HG03354 (cell line): ENCODE measurements at regions not wholly inside any gene's neighbourhood (a gene's known extent, or its start where the extent isn't known, plus 50 kb on each side); places are given as distances from the start of the nearest gene placed in this dataset.
A peak's percentile ranks its signal among the peaks of the same experiment; 100 is the strongest.

Experiments
- ATAC-seq: cut with Tn5 transposase; IDR thresholded peaks from one replicate; pipeline ENCODE4 v1.9.1; 2021; ENCODE audit warnings: mild to moderate bottlenecking; ENCODE audit not compliant: unreplicated experiment, poor library complexity, severe bottlenecking

- peak; percentile 51 for ATAC-seq
Measured at GRCh38 chr9:134243778-134244467, 79.6 kb upstream of the RNU6ATAC start.

DNA sequence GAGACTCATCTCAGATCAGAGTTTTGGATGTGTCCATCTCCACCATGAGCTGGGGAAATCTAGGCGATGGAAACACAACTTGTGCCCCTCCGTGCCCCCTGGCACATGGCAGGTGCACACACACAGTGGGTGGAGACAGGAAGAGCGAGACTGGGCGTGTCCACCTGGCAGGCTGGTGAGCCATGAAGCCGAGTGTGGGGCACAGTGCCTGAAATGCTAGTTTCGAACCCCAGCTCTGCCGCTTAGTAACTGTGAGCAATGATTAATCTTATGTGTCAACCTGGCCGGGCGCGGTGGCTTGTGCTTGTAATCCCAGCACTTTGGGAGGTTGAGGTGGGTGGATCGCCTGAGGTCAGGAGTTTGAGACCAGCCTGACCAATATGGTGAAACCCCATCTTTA, 80.8 kb upstream of the RNU6ATAC start:
- ATAC-seq = no peak

DNA sequence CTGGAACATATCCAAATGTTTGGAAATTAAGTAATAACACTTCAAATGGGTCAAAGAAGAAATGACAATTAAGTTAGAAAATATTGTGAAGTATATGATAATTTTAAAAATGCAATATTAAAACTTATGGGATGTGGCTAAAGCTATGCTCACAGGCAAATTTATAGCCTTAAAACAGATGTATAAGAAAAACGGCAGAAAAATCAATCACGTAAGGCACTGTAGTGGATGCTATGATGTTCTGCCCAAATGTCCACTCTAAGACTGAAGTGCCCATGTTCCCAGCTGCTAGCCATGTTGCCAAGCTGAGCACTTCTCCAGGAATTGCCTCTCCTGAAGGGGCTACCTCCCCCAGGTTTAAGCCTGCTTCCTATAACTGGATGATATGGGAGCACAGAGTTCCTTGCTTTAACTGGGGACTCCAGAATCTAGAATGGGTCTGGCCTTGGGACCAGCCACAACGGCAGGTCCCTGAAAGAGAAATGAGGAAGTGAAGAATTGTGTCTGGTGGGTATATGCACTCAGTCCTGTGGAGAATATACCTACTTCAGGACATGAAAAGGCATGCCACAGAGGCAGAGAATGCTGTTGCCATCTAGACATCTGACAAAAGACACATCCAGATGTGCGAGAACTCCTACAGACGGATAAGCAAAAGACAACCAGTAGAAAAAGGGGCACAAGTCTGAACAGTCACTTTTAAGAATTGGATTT, 78.2 kb upstream of the RXRA start:
- ATAC-seq = no peak

DNA sequence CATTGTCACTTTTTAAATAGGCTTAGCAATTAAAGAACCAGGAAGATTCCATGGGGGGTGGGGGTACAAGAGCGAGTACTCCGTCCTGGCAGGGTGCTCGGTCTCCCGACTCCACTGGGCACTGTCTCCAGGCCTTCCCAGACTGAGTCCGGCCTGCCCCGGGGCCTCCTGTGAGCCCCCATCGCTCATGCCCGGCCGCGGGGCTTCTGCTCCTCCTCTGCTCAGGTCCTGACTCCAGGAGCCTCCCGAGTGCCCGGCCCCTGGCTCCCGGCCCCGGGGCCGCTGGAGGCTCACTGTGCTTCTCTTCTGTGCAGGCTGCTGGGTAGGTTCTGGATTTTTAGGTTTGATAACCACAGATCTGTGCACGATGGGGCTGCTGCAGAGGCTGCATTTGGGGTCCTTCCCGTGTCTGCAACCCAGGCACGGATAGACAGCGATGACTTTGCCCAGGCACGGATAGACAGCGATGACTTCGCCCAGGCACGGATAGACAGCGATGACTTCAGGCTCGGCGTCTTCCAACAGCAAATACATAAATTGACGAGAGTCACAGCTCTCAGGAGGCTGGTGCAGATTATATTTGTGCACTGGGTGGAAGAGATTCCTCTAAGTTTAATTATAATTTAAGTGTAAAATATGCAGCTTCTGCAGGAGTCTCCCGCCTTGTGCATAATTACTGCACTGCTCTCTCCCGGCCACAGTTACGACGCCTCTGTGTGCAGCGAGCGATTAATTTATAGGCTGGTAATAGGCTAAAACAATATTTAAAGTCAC, 74.8 kb upstream of the RXRA start:
- no peak for ATAC-seq

- ATAC-seq = no peak
Measured at GRCh38 chr9:134252084-134252830, 74.0 kb upstream of the RXRA start.

GRCh38 chr9:134253606-134254205, 72.5 kb upstream of the RXRA start:
- ATAC-seq = no peak

- no peak for ATAC-seq
Measured at GRCh38 chr9:134258332-134258731, 67.9 kb upstream of the RXRA start.

DNA sequence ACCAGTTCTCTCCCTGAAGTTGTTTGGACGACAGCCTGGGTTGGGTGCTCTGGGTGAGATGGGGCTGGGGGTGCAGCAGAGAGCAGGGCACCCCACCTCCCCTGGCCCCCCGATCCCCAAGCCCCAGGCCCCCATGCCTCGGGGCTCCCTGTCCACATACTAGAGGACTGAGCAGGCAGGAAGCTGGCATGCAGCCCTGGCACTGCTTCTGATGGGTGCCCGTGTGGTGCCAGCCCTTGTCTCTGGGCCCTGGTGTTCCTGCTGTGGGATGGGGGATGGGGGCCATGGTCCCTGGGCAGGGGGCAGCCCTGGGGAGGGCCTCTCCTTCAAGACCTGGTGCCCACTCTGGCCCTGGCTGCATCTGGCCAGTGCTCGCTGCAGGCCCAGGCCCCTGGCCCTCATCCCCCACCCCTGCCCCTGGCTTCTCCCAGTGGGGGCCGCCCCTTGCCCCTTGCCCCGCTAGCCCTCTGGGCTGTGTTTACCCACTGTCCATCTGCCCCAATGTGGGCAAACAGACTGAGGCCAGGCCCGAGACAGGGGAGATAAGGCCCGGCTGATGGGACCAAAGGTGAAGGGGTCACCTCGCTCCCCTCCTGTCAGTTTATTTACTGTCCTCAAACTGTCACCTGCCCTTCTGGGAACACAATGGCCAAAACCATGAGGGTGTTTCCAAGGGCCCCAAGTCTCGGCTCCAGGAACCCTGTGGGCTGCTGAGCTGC, 67.3 kb upstream of the RXRA start:
- no peak for ATAC-seq

GRCh38 chr9:134259708-134260107, 66.5 kb upstream of the RXRA start:
- no peak for ATAC-seq

DNA sequence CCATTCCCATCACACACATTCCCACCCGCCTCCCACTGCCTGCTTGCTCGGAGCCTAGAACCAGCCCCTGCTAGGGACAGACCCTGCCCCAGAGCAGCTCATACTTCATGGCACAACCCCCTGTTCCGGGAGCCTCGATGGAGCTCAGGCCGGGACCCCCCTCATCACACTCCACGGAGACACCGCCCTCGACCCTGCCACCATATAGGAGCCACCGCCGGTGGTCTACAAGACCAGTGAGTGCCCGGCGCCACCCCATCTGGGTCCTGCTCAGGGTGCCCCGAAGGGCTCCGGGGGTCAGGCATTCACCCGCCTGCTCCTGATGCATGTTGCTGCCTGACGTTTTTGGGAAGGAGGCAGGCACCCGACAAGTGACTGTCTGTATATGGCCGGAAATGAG, 65.5 kb upstream of the RXRA start:
- no peak for ATAC-seq

DNA sequence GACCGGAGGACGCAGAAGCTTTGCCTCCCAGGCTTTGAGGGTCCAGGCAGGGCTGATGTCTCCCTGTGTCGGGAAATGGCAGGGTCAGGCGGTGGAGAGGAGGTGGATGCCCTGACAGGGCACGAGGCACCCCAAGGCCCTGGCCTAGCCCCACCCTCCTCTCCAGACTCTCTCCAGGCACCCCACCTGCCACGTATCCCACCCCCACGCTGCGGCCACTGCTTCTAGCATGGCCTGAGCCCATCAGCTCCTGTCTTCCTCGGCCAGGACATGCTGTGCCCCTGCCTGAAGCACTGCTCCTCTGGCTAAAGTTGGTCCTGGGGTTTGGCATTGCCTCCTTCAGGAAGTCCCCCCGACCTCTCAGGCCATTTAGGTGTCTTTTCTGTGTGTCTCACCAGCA, 64.2 kb upstream of the RXRA start:
- no peak for ATAC-seq

GRCh38 chr9:134263596-134263995, 62.7 kb upstream of the RXRA start:
- ATAC-seq = no peak

GRCh38 chr9:134264169-134264568, 62.1 kb upstream of the RXRA start:
- no peak for ATAC-seq

DNA sequence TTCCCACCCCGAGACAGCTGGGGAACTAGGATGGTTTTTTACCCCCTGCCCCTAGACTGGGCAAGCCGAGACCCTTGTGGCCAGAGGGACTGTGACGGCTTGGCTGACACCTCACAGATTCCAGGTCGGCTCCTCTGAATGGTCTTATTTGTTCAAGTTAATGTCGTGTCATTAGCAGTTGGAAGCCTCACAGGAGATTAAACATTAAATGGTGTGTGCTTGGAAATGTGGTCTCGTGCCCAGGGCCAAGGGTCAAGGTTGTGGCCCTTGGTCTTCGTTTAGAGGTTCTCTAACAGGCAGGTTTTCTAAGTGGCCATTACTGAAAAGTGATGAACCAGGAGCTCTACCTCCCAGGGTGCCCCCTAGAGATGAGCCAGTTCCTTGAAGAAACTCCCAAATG, 61.2 kb upstream of the RXRA start:
- no peak for ATAC-seq

DNA sequence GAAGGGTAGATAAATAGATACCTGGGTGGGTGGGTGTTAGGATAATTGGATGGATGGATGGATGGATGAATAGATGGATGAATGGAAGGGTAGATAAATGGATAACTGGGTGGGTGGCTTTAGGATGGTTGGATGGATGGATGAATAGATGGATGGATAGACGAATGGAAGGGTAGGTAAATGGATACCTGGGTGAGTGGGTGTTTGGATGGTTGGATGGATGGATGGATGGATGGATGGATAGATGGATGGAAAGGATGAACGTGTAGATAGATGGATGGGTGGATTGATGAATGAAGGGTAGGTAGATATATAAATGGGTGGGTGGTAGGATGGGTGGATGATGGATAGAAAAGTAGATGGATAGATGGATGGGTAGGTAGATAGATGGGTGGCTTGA, 59.8 kb upstream of the RXRA start:
- no peak for ATAC-seq

GRCh38 chr9:134267305-134267880, 58.9 kb upstream of the RXRA start:
- ATAC-seq = no peak

DNA sequence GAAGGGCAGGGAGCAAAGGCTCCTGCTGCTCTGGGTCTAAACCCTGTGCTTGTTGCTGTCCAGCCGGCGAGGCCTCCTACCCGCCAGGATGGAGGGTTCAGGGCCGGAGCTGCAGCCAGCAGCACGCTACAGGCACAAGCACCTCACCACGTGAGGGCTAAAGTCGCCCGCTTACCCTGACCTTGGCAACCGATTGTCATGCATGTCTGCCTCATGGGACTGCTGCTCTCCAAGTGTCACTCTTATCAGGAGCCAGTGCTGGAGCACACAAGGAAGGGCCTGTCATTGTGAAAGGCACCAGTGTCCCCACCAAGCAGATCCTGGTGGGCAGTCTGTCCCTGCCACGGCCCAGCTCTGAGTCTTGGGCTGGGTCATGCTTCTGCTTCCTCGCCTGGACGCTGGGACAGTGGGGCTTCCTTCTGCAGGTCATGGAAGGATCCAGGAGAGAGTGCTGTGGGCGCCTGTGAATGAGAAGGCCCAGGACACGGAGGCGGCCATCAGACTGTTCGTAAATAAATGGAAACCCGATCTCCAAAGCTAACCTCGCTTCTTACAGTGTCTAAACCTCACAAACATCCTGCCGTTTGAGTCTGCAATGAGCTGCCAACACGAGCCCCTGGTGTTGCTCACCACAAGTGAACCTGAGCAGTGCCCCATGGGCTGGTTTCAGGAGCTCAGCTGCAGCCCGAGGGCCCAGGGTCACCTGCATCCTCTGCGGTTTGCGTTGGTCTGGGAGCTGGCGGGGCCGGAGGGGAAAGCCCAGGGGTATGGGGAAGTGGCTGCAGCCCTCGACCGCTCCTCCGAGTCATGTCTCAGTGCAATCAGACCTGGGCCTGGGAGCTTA, 58.2 kb upstream of the RXRA start:
- peak; percentile 79 for ATAC-seq

GRCh38 chr9:134268747-134269146, 57.5 kb upstream of the RXRA start:
- ATAC-seq = peak; percentile 16
